Endodermal cell (in vitro differentiated cells): ENCODE measurements at regions not wholly inside any gene's neighbourhood (a gene's known extent, or its start where the extent isn't known, plus 50 kb on each side); places are given as distances from the start of the nearest gene placed in this dataset.

Experiments used
- DNase-seq: peaks from one replicate; pipeline ENCODE4 v3.0.0-alpha.2; 2017
- H3K27ac ChIP-seq: 2 replicates; pipeline ENCODE4 v1.5.1; 2013; ENCODE audit warnings: mild to moderate bottlenecking, low read depth, low read length, moderate library complexity
- H3K27me3 ChIP-seq: 2 replicates; pipeline ENCODE4 v1.6.1; 2013; ENCODE audit warnings: mild to moderate bottlenecking, low read length, moderate library complexity; ENCODE audit not compliant: insufficient read depth, control insufficient read depth, poor library complexity, severe bottlenecking
- H3K36me3 ChIP-seq: 2 replicates; pipeline ENCODE4 v1.7.0; 2013; ENCODE audit warnings: mild to moderate bottlenecking, low read length, moderate library complexity; ENCODE audit not compliant: control insufficient read depth, insufficient read depth
- H3K4me1 ChIP-seq: one replicate; pipeline ENCODE4 v1.7.0; 2013; ENCODE audit warnings: low read length; ENCODE audit not compliant: control insufficient read depth, insufficient read depth
- H3K4me3 ChIP-seq: 2 replicates; pipeline ENCODE4 v1.5.1; 2013; ENCODE audit warnings: mild to moderate bottlenecking, low read length, moderate library complexity
- H3K9ac ChIP-seq: 2 replicates; pipeline ENCODE4 v1.6.1; 2013; ENCODE audit warnings: mild to moderate bottlenecking, low read length, moderate library complexity; ENCODE audit not compliant: poor library complexity, severe bottlenecking; ENCODE audit errors: extremely low read depth
- H3K9me3 ChIP-seq: 2 replicates; pipeline ENCODE4 v1.6.1; 2013; ENCODE audit warnings: mild to moderate bottlenecking, low read length, moderate library complexity; ENCODE audit not compliant: control insufficient read depth
- H3K27ac Mint-ChIP-seq: 2 replicates; pipeline ENCODE4 v1.8.0; 2020; ENCODE audit warnings: mixed read lengths
- H3K27me3 Mint-ChIP-seq: 2 replicates; pipeline ENCODE4 v1.8.0; 2021; ENCODE audit warnings: mild to moderate bottlenecking, mixed read lengths; ENCODE audit not compliant: insufficient read depth
- H3K36me3 Mint-ChIP-seq: 2 replicates; pipeline ENCODE4 v1.8.0; 2020; ENCODE audit warnings: low read depth, mixed read lengths
- H3K4me1 Mint-ChIP-seq: 2 replicates; pipeline ENCODE4 v1.8.0; 2020; ENCODE audit warnings: mixed read lengths
- H3K4me3 Mint-ChIP-seq: 2 replicates; pipeline ENCODE4 v1.8.0; 2020; ENCODE audit warnings: mild to moderate bottlenecking, moderate library complexity, mixed read lengths
- H3K9me3 Mint-ChIP-seq: 2 replicates; pipeline ENCODE4 v1.8.0; 2020; ENCODE audit warnings: mild to moderate bottlenecking, mixed read lengths
- CTCF ChIP-seq: fragments of 200-600 bp; sonication (generic); conservative IDR thresholded peaks from 2 replicates; pipeline ENCODE4 v1.5.0; 2021; ENCODE audit warnings: antibody characterized with exemption, mild to moderate bottlenecking
- WGBS, 2 experiments: methylation state at CpG; one replicate each; pipeline versions ENCODE4 v1.1.5 to v1.1.7; 2013; ENCODE audit warnings: missing lambda C conversion rate in 2 of 2, mixed read lengths in 1 of 2; ENCODE audit not compliant: insufficient coverage in 1 of 2, insufficient read length in 1 of 2; 5-methylcytosine and 5-hydroxymethylcytosine counted together

- Mint-ChIP-seq H3K4me1 (peaks cover 2% of the 10 kb centered on the region), H3K9me3 (no peaks in the 10 kb centered on the region), H3K4me3 (no peak overlapping the region), H3K36me3 (no peaks in the 10 kb centered on the region), H3K27ac (no peak overlapping the region), H3K27me3 (no peaks in the 10 kb centered on the region)
- H3K4me3 ChIP-seq, result no peak overlapping the region
- no peaks in the 10 kb centered on the region for H3K27me3 ChIP-seq
- 83 to 92% methylated on average over 2 to 3 of the region's 3 CpGs for WGBS, 2 experiments
- H3K36me3 ChIP-seq, result no peaks in the 10 kb centered on the region
- no peak overlapping the region for H3K9ac ChIP-seq
- no peaks in the 10 kb centered on the region for H3K9me3 ChIP-seq
- no peaks in the 10 kb centered on the region for H3K4me1 ChIP-seq
- no peak for DNase-seq
- H3K27ac ChIP-seq, result no peak overlapping the region
- TF ChIP-seq CTCF, result no peak
Measured at GRCh38 chr6:105925706-105926105, 160.4 kb upstream of the PRDM1 start.

GRCh38 chr6:105921781-105922180 is 164.4 kb upstream of the PRDM1 start:
- no peaks in the 10 kb centered on the region for H3K4me1 Mint-ChIP-seq
- WGBS, 2 experiments, result 92% methylated on average over 2 to 3 of the region's 3 CpGs
- H3K4me1 ChIP-seq, result no peaks in the 10 kb centered on the region
- H3K9me3 Mint-ChIP-seq, result no peaks in the 10 kb centered on the region
- no peak overlapping the region for H3K27ac ChIP-seq
- no peak for TF ChIP-seq CTCF
- H3K4me3 ChIP-seq, result no peak overlapping the region
- no peaks in the 10 kb centered on the region for H3K36me3 ChIP-seq
- H3K4me3 Mint-ChIP-seq, result no peak overlapping the region
- H3K27me3 Mint-ChIP-seq, result no peaks in the 10 kb centered on the region
- H3K9me3 ChIP-seq, result no peaks in the 10 kb centered on the region
- no peaks in the 10 kb centered on the region for H3K27me3 ChIP-seq
- no peak for DNase-seq
- H3K9ac ChIP-seq, result no peak overlapping the region
- H3K36me3 Mint-ChIP-seq, result no peaks in the 10 kb centered on the region
- H3K27ac Mint-ChIP-seq, result no peak overlapping the region

GRCh38 chr6:105920071-105920470 is 166.1 kb upstream of the PRDM1 start:
- 95 to 96% methylated on average over 2 of the region's 2 CpGs for WGBS, 2 experiments
- Histone ChIP-seq H3K4me1 (no peaks in the 10 kb centered on the region), H3K9ac (no peak overlapping the region), H3K27ac (no peak overlapping the region), H3K9me3 (no peaks in the 10 kb centered on the region), H3K36me3 (no peaks in the 10 kb centered on the region), H3K27me3 (no peaks in the 10 kb centered on the region), H3K4me3 (no peak overlapping the region)
- Mint-ChIP-seq H3K36me3 (no peaks in the 10 kb centered on the region), H3K27me3 (no peaks in the 10 kb centered on the region), H3K4me1 (no peaks in the 10 kb centered on the region), H3K4me3 (no peak overlapping the region), H3K27ac (no peak overlapping the region), H3K9me3 (no peaks in the 10 kb centered on the region)
- no peak for DNase-seq
- no peak for TF ChIP-seq CTCF
